ENCODE measurements at regions not wholly inside any gene's neighbourhood (a gene's known extent, or its start where the extent isn't known, plus 50 kb on each side); places are given as distances from the start of the nearest gene placed in this dataset.

- TF ChIP-seq, protein P1, sequence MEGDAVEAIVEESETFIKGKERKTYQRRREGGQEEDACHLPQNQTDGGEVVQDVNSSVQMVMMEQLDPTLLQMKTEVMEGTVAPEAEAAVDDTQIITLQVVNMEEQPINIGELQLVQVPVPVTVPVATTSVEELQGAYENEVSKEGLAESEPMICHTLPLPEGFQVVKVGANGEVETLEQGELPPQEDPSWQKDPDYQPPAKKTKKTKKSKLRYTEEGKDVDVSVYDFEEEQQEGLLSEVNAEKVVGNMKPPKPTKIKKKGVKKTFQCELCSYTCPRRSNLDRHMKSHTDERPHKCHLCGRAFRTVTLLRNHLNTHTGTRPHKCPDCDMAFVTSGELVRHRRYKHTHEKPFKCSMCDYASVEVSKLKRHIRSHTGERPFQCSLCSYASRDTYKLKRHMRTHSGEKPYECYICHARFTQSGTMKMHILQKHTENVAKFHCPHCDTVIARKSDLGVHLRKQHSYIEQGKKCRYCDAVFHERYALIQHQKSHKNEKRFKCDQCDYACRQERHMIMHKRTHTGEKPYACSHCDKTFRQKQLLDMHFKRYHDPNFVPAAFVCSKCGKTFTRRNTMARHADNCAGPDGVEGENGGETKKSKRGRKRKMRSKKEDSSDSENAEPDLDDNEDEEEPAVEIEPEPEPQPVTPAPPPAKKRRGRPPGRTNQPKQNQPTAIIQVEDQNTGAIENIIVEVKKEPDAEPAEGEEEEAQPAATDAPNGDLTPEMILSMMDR (conservative IDR thresholded peaks at IDR 0.05), result no peak
- no peak for DNase-seq
- Histone ChIP-seq H3K4me1 (ENCODE audit: control insufficient read depth, insufficient read depth, low read length) (peaks cover 5% of the 10 kb centered on the region), H3K9ac (ENCODE audit: extremely low read depth, low read length, poor library complexity, severe bottlenecking) (no peak overlapping the region), H3K36me3 (ENCODE audit: control insufficient read depth, insufficient read depth, low read length) (no peaks in the 10 kb centered on the region), H3K27me3 (ENCODE audit: control insufficient read depth, insufficient read depth, low read length, poor library complexity, severe bottlenecking) (peaks cover 3% of the 10 kb centered on the region), H3K9me3 (ENCODE audit: control insufficient read depth, low read length) (no peaks in the 10 kb centered on the region), H3K4me3 (ENCODE audit: low read length) (no peak overlapping the region), H3K27ac (ENCODE audit: low read depth, low read length) (no peak overlapping the region)
- no peaks in the 10 kb centered on the region for H3K36me3 Mint-ChIP-seq (ENCODE audit: low read depth)
- H3K4me1 Mint-ChIP-seq, result peaks cover 5% of the 10 kb centered on the region
- H3K4me3 Mint-ChIP-seq, result no peak overlapping the region
- WGBS, 2 experiments (ENCODE audit: insufficient coverage in 1 of 2, insufficient read length in 1 of 2), result 90 to 97% methylated on average over 6 of the region's 6 CpGs
- H3K9me3 Mint-ChIP-seq, result no peaks in the 10 kb centered on the region
- H3K27ac Mint-ChIP-seq, result no peak overlapping the region
- peaks cover 6% of the 10 kb centered on the region for H3K27me3 Mint-ChIP-seq (ENCODE audit: insufficient read depth)
Observed at GRCh38 chr3:72319194-72320094, 528.8 kb downstream of the SHQ1 start.

GRCh38 chr3:72318504-72319193, 529.6 kb downstream of the SHQ1 start:
- peaks cover 5% of the 10 kb centered on the region for H3K4me1 Mint-ChIP-seq

DNA sequence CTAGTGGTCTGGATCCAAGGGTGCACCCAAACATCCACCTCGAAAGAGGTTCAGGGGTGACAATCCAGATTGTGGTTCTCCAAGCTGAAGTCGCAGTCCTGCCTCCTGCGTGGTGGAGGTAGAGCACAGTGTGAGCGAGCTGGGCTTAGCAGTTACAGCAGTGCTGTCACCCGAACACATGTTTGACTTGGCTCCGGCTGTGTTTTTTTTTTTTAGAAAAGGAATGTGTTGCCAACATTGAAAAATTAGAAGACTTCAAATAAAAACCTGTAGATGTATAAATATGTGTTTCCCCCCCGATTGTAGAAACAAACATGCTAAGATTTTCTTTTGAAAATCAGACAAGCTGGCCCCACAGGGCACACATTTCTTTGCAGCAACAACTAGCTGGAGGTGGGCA, 530.8 kb downstream of the SHQ1 start:
- Mint-ChIP-seq H3K27ac (no peak overlapping the region), H3K27me3 (ENCODE audit: insufficient read depth) (peaks cover 3% of the 10 kb centered on the region), H3K36me3 (ENCODE audit: low read depth) (no peaks in the 10 kb centered on the region), H3K4me1 (peaks cover 5% of the 10 kb centered on the region), H3K9me3 (no peaks in the 10 kb centered on the region), H3K4me3 (no peak overlapping the region)
- Histone ChIP-seq H3K4me3 (ENCODE audit: low read length) (no peak overlapping the region), H3K27ac (ENCODE audit: low read depth, low read length) (no peak overlapping the region), H3K9ac (ENCODE audit: extremely low read depth, low read length, poor library complexity, severe bottlenecking) (no peak overlapping the region), H3K9me3 (ENCODE audit: control insufficient read depth, low read length) (no peaks in the 10 kb centered on the region), H3K27me3 (ENCODE audit: control insufficient read depth, insufficient read depth, low read length, poor library complexity, severe bottlenecking) (peaks cover 4% of the 10 kb centered on the region), H3K4me1 (ENCODE audit: control insufficient read depth, insufficient read depth, low read length) (peaks cover 5% of the 10 kb centered on the region), H3K36me3 (ENCODE audit: control insufficient read depth, insufficient read depth, low read length) (no peaks in the 10 kb centered on the region)
- DNase-seq, result no peak
- TF ChIP-seq, protein P1 (conservative IDR thresholded peaks at IDR 0.05), result no peak
- 91 to 100% methylated on average over 7 of the region's 7 CpGs for WGBS, 2 experiments (ENCODE audit: insufficient coverage in 1 of 2, insufficient read length in 1 of 2)

More at GRCh38 chr3:72318504-72319193, 529.6 kb downstream of the SHQ1 start:
- Mint-ChIP-seq H3K36me3 (ENCODE audit: low read depth) (no peaks in the 10 kb centered on the region), H3K27ac (no peak overlapping the region), H3K27me3 (ENCODE audit: insufficient read depth) (peaks cover 6% of the 10 kb centered on the region), H3K9me3 (no peaks in the 10 kb centered on the region), H3K4me3 (no peak overlapping the region)
- TF ChIP-seq, protein P1 (conservative IDR thresholded peaks at IDR 0.05), result no peak
- no peak overlapping the region for H3K27ac ChIP-seq (ENCODE audit: low read depth, low read length)
- no peak overlapping the region for H3K4me3 ChIP-seq (ENCODE audit: low read length)
- H3K9me3 ChIP-seq (ENCODE audit: control insufficient read depth, low read length), result no peaks in the 10 kb centered on the region
- no peak overlapping the region for H3K9ac ChIP-seq (ENCODE audit: extremely low read depth, low read length, poor library complexity, severe bottlenecking)
- H3K27me3 ChIP-seq (ENCODE audit: control insufficient read depth, insufficient read depth, low read length, poor library complexity, severe bottlenecking), result peaks cover 4% of the 10 kb centered on the region
- no peaks in the 10 kb centered on the region for H3K36me3 ChIP-seq (ENCODE audit: control insufficient read depth, insufficient read depth, low read length)
- H3K4me1 ChIP-seq (ENCODE audit: control insufficient read depth, insufficient read depth, low read length), result peaks cover 5% of the 10 kb centered on the region
- 90 to 91% methylated on average over 5 to 12 of the region's 12 CpGs for WGBS, 2 experiments (ENCODE audit: insufficient coverage in 1 of 2, insufficient read length in 1 of 2)
- DNase-seq, result no peak
